Testis (tissue), 2 donors: ENCODE measurements at regions not wholly inside any gene's neighbourhood (a gene's known extent, or its start where the extent isn't known, plus 50 kb on each side); places are given as distances from the start of the nearest gene placed in this dataset.

Source experiments
- CTCF ChIP-seq, 3 experiments: fragments of 450-650 bp in 2 of 3; fragments of 200-600 bp in 1 of 3; sonication (generic) in 1 of 3; IDR thresholded peaks; one replicate each; pipeline ENCODE4 v1.5.1; 2016 to 2019; ENCODE audit warnings: antibody characterized with exemption in 3 of 3, mild to moderate bottlenecking in 2 of 3, moderate library complexity in 1 of 3
- POLR2A ChIP-seq: fragments of 450-650 bp; IDR thresholded peaks from one replicate; pipeline ENCODE4 v1.6.1; 2017; ENCODE audit warnings: antibody characterized with exemption, mild to moderate bottlenecking, moderate library complexity

GRCh38 chr10:6907877-6908530 is 327.9 kb upstream of the PRKCQ start:
- TF ChIP-seq CTCF (IDR thresholded peaks at IDR 0.05), result no peak
- TF ChIP-seq POLR2A, result no peak
